GM13976 (cell line): ENCODE measurements at regions not wholly inside any gene's neighbourhood (a gene's known extent, or its start where the extent isn't known, plus 50 kb on each side); places are given as distances from the start of the nearest gene placed in this dataset.

Experiments used
- DNase-seq: peaks from one replicate; pipeline ENCODE4 v3.0.0; 2012; ENCODE audit warnings: low spot score
- CTCF ChIP-seq: IDR thresholded peaks from 2 replicates; pipeline ENCODE4 v1.5.1; 2012; ENCODE audit warnings: borderline replicate concordance, mild to moderate bottlenecking; ENCODE audit not compliant: insufficient read depth; ENCODE audit errors: extremely low read depth, missing control alignments, control extremely low read depth
- in situ Hi-C: fragments of 300-500 bp; cut with MboI; formaldehyde crosslinking; loops from one replicate; pipeline ENCODE4 v1.12.0; 2022; ENCODE audit warnings: low sequenced_read_pairs, mixed read lengths, inconsistent platforms; ENCODE audit not compliant: unreplicated experiment

GRCh38 chr6:19301980-19302379 is 535.2 kb upstream of the ID4 start:
- in situ Hi-C loops: no loop called here
- TF ChIP-seq CTCF: no peak
- no peak for DNase-seq

DNA sequence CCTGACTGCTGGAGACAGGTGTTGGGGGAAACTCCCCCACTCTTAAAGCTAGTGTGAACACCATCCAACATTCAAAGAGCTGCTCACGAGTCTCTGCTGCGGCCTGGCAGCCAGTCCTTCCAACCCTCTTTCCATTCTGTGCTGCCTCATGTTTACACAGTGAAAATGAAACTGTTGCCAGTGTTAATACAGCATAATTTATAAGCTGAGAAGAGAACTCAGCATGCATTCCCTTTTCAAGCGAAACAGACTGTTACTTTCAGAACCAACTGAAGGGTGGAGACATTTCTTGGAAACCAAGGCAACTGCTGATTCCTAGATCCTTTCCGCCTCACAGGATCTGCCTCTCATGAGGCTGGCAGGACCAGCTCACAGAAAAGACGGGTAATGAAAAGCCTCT is 533.8 kb upstream of the ID4 start:
- no peak for DNase-seq
- in situ Hi-C loops: no loop called here
- TF ChIP-seq CTCF: no peak

DNA sequence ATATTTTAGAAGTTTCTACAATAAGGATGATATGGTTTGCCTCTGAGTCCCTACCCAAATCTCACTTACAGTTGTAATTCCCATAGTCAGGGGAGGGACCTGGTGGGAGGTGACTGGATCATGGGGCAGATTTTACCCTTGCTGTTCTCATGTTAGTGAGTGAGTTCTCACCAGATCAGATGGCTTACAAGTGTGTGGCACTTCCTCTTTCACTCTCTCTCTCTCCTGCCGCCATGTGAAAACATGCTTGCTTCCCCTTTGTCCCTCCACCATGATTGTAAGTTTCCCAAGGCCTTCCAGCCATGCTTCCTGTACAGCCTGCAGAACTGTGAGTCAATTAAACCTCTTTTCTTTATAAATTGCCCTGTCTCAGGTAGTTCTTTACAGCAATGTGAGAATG is 527.5 kb upstream of the ID4 start:
- DNase-seq: no peak
- no peak for TF ChIP-seq CTCF
- in situ Hi-C loops: no loop called here

DNA sequence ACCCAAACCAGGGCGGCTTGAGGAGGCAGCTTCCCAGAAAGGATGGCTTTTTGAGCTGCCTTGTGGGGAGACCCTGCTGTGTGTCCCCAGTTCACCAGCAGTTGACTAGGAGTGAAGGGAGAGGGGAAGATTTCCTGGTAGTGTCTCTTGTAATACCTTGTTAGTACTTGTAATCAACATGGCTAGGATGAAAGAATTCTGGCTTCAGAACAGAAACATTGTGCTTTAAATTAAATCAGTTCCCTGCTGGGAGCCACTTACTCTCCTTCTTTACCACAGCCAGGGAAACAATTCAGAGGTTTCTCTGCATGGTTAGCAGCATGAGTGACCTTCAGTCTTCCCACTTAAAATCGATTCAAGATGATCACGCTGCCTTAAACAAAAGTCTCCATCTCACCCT is 525.4 kb upstream of the ID4 start:
- in situ Hi-C loops: no loop called here
- no peak for TF ChIP-seq CTCF
- DNase-seq: no peak

DNA sequence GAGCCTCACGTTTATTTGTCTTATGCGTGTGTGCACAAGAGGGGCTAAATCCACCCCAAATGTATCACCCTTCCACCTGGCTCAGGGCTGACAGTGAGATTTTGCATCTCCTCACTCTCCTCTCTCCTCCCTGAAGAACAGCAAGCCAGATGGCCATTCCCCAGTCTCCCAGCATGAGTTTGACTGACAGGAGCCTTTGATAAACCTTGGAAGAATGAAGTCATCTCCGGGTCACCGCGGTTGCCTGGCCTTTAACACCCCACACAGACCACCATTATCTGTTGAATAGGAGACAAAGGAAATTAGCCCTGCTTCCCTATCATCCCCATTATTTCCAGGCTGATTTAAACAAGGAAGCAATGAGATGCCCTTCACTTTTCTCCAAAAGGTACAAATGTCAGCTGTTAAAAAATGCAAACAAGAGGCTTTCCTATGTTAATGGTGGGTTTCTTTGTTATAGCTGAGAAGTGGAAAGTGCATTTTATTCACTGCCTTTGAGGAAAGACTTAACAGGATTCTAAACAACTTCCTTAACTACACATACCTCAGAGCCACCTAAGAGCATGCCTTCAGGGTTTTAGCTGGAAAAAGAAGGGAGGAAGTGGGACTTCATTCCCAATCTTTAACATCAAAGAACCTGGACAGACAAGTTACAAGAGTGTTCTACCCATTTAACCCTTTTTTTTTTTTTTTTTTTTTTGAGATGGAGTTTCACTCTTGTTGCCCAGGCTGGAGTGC is 524.8 kb upstream of the ID4 start:
- DNase-seq: no peak
- no peak for TF ChIP-seq CTCF
- in situ Hi-C loops: no loop called here

GRCh38 chr6:19317431-19317986 is 519.7 kb upstream of the ID4 start:
- in situ Hi-C loops: no loop called here
- TF ChIP-seq CTCF: no peak
- no peak for DNase-seq
